OCI-LY3 (cell line): ENCODE measurements at regions not wholly inside any gene's neighbourhood (a gene's known extent, or its start where the extent isn't known, plus 50 kb on each side); places are given as distances from the start of the nearest gene placed in this dataset.

Experiments
- EZH2phosphoT487 ChIP-seq: fragments of 200-600 bp; shearing (Covaris generic); IDR thresholded peaks from 2 replicates; pipeline ENCODE4 v1.6.1; 2018; ENCODE audit warnings: antibody characterized with exemption, mixed run types, low read depth
- TF ChIP-seq, protein P1 (sequence below): fragments of 200-600, 300-600 bp; sonication (generic); IDR thresholded peaks from 2 replicates; pipeline ENCODE4 v1.5.1; 2014; ENCODE audit warnings: antibody characterized with exemption, low read length, low read depth

DNA sequence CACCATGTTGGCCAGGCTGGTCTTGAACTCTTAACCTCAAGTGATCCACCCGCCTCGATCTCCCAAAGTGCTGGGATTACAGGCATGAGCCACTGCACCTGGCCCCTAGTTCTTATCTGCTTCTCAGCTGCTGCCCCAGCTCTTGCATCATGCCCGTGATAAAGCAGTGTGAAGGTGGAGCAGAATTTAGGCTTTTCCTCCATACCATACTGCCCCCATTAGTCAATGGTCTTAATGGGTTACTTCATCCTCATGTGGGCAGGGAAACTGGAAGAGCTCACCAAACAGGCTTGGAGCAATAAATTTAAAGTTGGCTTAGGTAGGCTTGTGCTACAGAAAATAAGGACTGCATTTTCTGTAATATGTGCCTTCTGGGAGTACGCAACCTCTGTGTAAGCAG, 636.9 kb upstream of the BOD1L1 start:
- no peak for TF ChIP-seq EZH2phosphoT487
- TF ChIP-seq, protein P1, sequence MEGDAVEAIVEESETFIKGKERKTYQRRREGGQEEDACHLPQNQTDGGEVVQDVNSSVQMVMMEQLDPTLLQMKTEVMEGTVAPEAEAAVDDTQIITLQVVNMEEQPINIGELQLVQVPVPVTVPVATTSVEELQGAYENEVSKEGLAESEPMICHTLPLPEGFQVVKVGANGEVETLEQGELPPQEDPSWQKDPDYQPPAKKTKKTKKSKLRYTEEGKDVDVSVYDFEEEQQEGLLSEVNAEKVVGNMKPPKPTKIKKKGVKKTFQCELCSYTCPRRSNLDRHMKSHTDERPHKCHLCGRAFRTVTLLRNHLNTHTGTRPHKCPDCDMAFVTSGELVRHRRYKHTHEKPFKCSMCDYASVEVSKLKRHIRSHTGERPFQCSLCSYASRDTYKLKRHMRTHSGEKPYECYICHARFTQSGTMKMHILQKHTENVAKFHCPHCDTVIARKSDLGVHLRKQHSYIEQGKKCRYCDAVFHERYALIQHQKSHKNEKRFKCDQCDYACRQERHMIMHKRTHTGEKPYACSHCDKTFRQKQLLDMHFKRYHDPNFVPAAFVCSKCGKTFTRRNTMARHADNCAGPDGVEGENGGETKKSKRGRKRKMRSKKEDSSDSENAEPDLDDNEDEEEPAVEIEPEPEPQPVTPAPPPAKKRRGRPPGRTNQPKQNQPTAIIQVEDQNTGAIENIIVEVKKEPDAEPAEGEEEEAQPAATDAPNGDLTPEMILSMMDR, result no peak
